ENCODE measurements at regions not wholly inside any gene's neighbourhood (a gene's known extent, or its start where the extent isn't known, plus 50 kb on each side); places are given as distances from the start of the nearest gene placed in this dataset.

DNA sequence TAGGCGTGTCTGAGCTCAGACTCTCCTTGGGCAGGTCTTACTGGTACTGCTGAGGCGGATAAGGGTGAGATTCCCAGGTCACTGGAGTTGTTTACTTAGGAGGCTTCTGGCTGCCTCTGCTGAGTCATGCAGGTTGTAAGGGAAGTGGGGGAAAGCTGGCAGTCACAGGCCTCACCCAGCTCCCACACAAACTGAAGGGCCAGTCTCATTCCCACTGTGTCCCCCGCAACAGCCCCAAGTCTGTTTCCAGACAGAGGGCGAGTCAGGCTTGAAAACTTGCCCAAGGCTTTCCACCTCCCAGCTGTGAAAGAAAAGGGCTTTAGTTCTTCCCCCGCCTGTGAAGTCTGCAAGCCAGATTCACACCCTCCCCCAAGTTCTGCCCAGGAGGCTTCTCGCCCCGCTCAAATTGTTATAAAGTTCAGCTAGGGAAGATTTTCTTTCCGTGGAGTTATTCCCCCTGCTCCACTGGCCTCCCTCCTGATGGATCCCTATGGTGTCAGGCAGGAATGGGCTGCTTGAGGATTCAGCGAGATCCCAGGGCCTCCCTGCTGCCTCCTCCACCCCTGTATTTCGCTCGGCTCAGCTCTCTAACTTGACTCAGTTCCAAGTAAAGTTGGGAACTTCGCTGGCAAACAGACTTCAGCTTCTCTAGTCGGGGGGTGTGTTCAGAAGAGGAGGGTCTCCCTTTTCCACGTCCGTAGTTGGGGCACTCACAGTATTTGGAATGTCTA lies 248.6 kb downstream of the NR4A2 start:
- intact Hi-C loops (cut with micrococcal nuclease): no loop called here
- H3K4me3 ChIP-seq: no peak overlapping the region
- TF ChIP-seq, protein P1, sequence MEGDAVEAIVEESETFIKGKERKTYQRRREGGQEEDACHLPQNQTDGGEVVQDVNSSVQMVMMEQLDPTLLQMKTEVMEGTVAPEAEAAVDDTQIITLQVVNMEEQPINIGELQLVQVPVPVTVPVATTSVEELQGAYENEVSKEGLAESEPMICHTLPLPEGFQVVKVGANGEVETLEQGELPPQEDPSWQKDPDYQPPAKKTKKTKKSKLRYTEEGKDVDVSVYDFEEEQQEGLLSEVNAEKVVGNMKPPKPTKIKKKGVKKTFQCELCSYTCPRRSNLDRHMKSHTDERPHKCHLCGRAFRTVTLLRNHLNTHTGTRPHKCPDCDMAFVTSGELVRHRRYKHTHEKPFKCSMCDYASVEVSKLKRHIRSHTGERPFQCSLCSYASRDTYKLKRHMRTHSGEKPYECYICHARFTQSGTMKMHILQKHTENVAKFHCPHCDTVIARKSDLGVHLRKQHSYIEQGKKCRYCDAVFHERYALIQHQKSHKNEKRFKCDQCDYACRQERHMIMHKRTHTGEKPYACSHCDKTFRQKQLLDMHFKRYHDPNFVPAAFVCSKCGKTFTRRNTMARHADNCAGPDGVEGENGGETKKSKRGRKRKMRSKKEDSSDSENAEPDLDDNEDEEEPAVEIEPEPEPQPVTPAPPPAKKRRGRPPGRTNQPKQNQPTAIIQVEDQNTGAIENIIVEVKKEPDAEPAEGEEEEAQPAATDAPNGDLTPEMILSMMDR (IDR thresholded peaks at IDR 0.05; ENCODE audit: borderline replicate concordance): no peak
- DNase-seq: no peak
- H3K9me3 ChIP-seq (replicated peaks): peaks cover 23% of the 10 kb centered on the region
- no peak overlapping the region for H3K27ac ChIP-seq (replicated peaks)
- no peaks in the 10 kb centered on the region for H3K36me3 ChIP-seq
- no peaks in the 10 kb centered on the region for H3K4me1 ChIP-seq
- no peaks in the 10 kb centered on the region for H3K27me3 ChIP-seq (ENCODE audit: low read depth)

DNA sequence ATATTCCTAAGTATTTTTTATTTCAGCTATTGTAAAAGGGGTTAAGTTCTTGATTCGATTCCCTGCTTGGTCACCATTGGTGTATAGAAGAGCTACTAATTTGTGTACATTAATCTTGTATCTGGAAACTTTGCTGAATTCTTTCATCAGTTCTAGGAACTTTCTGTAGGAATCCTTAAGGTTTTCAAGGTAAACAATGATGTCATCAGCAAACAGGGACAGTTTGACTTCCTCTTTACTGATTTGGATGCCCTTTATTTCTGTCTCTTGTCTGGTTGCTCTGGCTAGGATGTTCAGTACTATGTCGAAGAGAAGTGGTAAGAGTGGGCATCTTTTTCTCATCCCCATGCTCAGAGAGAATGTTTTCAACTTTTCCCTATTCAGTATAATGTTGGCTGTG lies 252.7 kb downstream of the NR4A2 start:
- H3K4me3 ChIP-seq: no peak overlapping the region
- peaks cover 23% of the 10 kb centered on the region for H3K9me3 ChIP-seq (replicated peaks)
- no peaks in the 10 kb centered on the region for H3K4me1 ChIP-seq
- H3K36me3 ChIP-seq: no peaks in the 10 kb centered on the region
- H3K27ac ChIP-seq (replicated peaks): no peak overlapping the region
- no peaks in the 10 kb centered on the region for H3K27me3 ChIP-seq (ENCODE audit: low read depth)
- TF ChIP-seq, protein P1 (IDR thresholded peaks at IDR 0.05; ENCODE audit: borderline replicate concordance): no peak
- intact Hi-C loops (cut with micrococcal nuclease): no loop called here
- no peak for DNase-seq

DNA sequence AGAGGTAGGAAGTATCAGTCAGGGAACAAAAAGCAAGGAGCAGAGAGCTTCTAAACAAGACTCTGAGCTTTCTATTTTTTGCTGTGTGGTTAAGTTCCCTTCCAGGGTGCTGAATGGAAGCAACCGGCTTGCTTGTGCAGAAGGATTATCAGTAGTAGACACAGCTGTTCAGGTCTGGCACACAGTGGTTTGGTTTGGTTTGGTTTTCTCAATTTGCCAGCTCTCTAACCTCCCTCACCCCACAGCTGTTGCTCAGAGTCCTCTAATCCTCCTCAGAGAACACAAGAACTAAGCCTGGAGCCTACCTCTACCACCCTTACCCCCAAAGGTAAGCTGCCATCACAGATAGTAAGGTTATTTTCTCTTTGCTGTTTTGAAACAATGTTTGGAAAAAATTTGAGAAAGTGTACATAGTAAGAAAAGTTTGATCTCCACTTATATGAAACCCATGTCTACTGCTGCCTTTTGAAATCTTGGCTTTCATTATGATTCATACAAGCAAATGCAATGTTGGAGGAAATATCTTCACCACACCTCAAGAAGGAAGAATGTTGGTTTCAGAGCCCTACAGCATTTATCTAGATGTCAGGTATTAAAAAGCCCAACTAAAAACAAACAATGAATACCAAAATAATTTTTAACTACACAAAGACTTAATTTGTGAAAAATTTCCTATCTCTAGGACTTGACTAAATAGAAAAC lies 255.3 kb downstream of the NR4A2 start:
- Histone ChIP-seq H3K4me1 (no peaks in the 10 kb centered on the region), H3K27ac (replicated peaks) (no peak overlapping the region), H3K27me3 (ENCODE audit: low read depth) (no peaks in the 10 kb centered on the region), H3K4me3 (no peak overlapping the region), H3K36me3 (no peaks in the 10 kb centered on the region), H3K9me3 (replicated peaks) (peaks cover 23% of the 10 kb centered on the region)
- intact Hi-C loops (cut with micrococcal nuclease): no loop called here
- DNase-seq: no peak
- TF ChIP-seq, protein P1 (IDR thresholded peaks at IDR 0.05; ENCODE audit: borderline replicate concordance): no peak

DNA sequence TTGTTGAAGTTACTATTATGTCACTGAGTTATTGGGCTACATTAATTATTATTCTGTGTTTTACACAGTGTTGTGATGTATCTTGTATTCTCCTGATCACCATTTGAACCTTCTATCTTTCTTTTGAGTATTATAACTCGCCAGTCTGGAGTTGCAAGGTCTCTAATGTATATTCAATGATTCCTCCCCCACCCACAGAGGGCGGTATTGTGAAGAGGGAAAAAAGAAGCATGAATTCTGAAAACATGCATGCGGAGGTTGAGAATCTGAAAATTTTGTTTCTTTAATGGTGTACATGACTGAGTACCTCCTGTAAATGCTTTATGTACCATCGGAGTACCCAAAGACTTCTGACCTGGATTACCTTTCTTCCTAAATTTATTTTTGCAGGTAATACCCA lies 266.6 kb downstream of the NR4A2 start:
- Histone ChIP-seq H3K4me1 (no peaks in the 10 kb centered on the region), H3K27me3 (ENCODE audit: low read depth) (no peaks in the 10 kb centered on the region), H3K36me3 (no peaks in the 10 kb centered on the region), H3K27ac (replicated peaks) (no peak overlapping the region), H3K4me3 (no peak overlapping the region), H3K9me3 (replicated peaks) (no peaks in the 10 kb centered on the region)
- TF ChIP-seq, protein P1 (IDR thresholded peaks at IDR 0.05; ENCODE audit: borderline replicate concordance): no peak
- DNase-seq: no peak
- intact Hi-C loops (cut with micrococcal nuclease): no loop called here

DNA sequence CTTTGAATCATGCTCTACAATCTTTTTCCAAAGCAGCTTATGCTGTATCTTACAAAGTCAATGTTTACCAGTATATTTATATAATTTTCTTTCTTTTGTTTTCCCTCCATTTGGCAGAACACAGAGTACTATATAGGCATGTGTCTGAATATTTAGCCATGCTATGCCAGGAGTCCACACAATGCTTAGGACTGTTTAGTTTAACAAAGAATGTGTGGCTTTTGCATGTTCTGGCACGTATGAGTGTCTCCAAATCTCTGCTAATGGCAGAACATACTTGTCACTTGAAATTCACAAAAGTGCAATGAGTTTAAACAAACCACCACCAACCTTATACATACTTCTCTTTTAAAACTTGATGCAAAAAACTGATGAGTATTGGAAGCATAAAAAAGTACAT lies 268.0 kb downstream of the NR4A2 start:
- H3K27ac ChIP-seq (replicated peaks): no peak overlapping the region
- no peak overlapping the region for H3K4me3 ChIP-seq
- H3K9me3 ChIP-seq (replicated peaks): no peaks in the 10 kb centered on the region
- H3K36me3 ChIP-seq: no peaks in the 10 kb centered on the region
- H3K27me3 ChIP-seq (ENCODE audit: low read depth): no peaks in the 10 kb centered on the region
- no peaks in the 10 kb centered on the region for H3K4me1 ChIP-seq
- intact Hi-C loops (cut with micrococcal nuclease): no loop called here
- TF ChIP-seq, protein P1 (IDR thresholded peaks at IDR 0.05; ENCODE audit: borderline replicate concordance): no peak
- DNase-seq: no peak

All from left ventricle myocardium inferior (tissue), 1 donor.